ENCODE measurements at regions not wholly inside any gene's neighbourhood (a gene's known extent, or its start where the extent isn't known, plus 50 kb on each side); places are given as distances from the start of the nearest gene placed in this dataset.

- no peak overlapping the region for H3K27ac ChIP-seq (ENCODE audit: control insufficient read depth, insufficient read depth, low read length)
- no peak for DNase-seq (ENCODE audit: low read depth, low spot score)
These were observed 672.2 kb downstream of the GATA3 start for GRCh38 chr10:8726779-8727084.

DNA sequence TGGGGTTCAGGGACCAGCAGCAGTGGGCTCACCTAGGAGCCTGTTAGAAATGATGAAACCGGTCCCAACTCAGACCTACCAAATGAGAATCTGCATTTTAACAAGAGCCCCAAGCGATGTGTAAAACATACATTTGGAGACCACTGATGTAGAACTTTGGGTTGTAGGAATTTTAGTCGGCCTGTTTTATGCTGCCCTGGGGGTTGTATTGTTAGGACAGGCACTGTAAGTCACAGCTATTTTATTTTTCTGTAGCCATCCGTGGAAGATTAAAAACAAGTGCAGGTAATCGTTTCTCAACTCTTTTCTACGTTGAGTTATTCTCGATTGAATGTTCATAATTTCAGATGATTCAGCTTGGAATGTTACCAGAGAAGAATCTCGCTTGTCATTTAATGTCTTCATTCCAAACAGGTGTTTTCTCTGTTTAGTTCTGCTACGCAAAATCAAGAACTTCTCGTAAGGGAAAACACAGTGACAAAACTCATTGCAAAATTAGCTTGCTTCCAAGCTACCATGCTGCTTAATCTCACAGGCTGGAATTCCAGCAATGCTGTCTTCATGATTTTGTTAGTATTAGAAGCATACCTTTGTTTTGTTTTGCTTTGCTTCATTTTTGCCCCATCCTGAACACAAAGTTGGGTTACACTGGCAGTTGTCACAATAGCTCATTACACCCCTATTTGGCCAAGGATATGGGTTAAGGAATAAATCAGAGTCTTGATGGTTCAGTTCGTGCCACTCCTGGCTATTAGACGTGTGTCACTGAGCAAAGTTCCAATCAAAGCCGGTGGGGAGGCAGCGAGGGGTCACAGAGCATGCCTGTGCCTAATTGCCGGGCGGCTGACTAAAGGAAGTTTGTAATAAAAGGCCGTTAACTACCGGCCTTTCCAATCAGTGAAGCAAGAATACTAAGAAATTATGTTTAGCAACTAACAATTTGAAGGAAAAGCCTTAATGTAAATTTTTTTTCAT is 676.9 kb downstream of the GATA3 start:
- dilution Hi-C loops (cut with MboI; ENCODE audit: extremely low pct_ligation_motif_present, low sequenced_read_pairs), result no loop called here
- H3K9me1 ChIP-seq (ENCODE audit: control insufficient read depth, extremely low read depth, insufficient read depth, low read length), result no peaks in the 10 kb centered on the region
- H3K4me1 ChIP-seq (ENCODE audit: control insufficient read depth, extremely low read depth, insufficient read depth, low read length), result no peaks in the 10 kb centered on the region
- no peak for DNase-seq (ENCODE audit: low read depth, low spot score)
- no peaks in the 10 kb centered on the region for H3K27me3 ChIP-seq (ENCODE audit: control insufficient read depth, extremely low read depth, insufficient read depth, low read length)
- H3K36me3 ChIP-seq (ENCODE audit: control insufficient read depth in 2 of 2, extremely low read depth in 1 of 2, insufficient read depth in 2 of 2, low read length in 2 of 2), result no peaks in the 10 kb centered on the region
- no peaks in the 10 kb centered on the region for H3K9me3 ChIP-seq (ENCODE audit: control insufficient read depth, low read depth, low read length)
- no peaks in the 10 kb centered on the region for H3K79me2 ChIP-seq (ENCODE audit: control insufficient read depth, insufficient read depth, low read length)
- no peak overlapping the region for H3K4me2 ChIP-seq (ENCODE audit: control insufficient read depth, extremely low read depth, insufficient read depth, low read depth, low read length)
- no peak overlapping the region for H3K4me3 ChIP-seq (ENCODE audit: control insufficient read depth in 2 of 3, extremely low read depth in 1 of 3, insufficient read depth in 2 of 3, low read depth in 1 of 3, low read length in 3 of 3)
- no peak overlapping the region for H3K9ac ChIP-seq (ENCODE audit: control insufficient read depth, extremely low read depth, insufficient read depth, low read length)
- no peak for FAIRE-seq
- H2AFZ ChIP-seq (ENCODE audit: control insufficient read depth, low read length), result no peak overlapping the region
- H4K20me1 ChIP-seq (ENCODE audit: control insufficient read depth, extremely low read depth, insufficient read depth, low read length), result no peaks in the 10 kb centered on the region
- no peak for TF ChIP-seq EZH2 (IDR thresholded peaks at IDR 0.05; ENCODE audit: low read length)
- TF ChIP-seq, protein P1, sequence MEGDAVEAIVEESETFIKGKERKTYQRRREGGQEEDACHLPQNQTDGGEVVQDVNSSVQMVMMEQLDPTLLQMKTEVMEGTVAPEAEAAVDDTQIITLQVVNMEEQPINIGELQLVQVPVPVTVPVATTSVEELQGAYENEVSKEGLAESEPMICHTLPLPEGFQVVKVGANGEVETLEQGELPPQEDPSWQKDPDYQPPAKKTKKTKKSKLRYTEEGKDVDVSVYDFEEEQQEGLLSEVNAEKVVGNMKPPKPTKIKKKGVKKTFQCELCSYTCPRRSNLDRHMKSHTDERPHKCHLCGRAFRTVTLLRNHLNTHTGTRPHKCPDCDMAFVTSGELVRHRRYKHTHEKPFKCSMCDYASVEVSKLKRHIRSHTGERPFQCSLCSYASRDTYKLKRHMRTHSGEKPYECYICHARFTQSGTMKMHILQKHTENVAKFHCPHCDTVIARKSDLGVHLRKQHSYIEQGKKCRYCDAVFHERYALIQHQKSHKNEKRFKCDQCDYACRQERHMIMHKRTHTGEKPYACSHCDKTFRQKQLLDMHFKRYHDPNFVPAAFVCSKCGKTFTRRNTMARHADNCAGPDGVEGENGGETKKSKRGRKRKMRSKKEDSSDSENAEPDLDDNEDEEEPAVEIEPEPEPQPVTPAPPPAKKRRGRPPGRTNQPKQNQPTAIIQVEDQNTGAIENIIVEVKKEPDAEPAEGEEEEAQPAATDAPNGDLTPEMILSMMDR (optimal IDR thresholded peaks at IDR 0.05 in 1 of 3, IDR thresholded peaks at IDR 0.05 in 1 of 3, conservative IDR thresholded peaks at IDR 0.05 in 1 of 3; ENCODE audit: extremely low read depth in 1 of 3, insufficient read depth in 2 of 3, low read length in 3 of 3), result no peak
- H3K27ac ChIP-seq (ENCODE audit: control insufficient read depth, insufficient read depth, low read length), result no peak overlapping the region

More at GRCh38 chr10:8726779-8727084, 672.2 kb downstream of the GATA3 start:
- TF ChIP-seq, protein P1 (optimal IDR thresholded peaks at IDR 0.05 in 1 of 3, IDR thresholded peaks at IDR 0.05 in 1 of 3, conservative IDR thresholded peaks at IDR 0.05 in 1 of 3; ENCODE audit: extremely low read depth in 1 of 3, insufficient read depth in 2 of 3, low read length in 3 of 3), result no peak
- Histone ChIP-seq H2AFZ (ENCODE audit: control insufficient read depth, low read length) (peak overlapping the region; percentile 13), H3K79me2 (ENCODE audit: control insufficient read depth, insufficient read depth, low read length) (no peaks in the 10 kb centered on the region), H3K4me1 (ENCODE audit: control insufficient read depth, extremely low read depth, insufficient read depth, low read length) (no peaks in the 10 kb centered on the region), H3K4me2 (ENCODE audit: control insufficient read depth, extremely low read depth, insufficient read depth, low read depth, low read length) (no peak overlapping the region), H3K36me3 (ENCODE audit: control insufficient read depth in 2 of 2, extremely low read depth in 1 of 2, insufficient read depth in 2 of 2, low read length in 2 of 2) (no peaks in the 10 kb centered on the region), H3K9ac (ENCODE audit: control insufficient read depth, extremely low read depth, insufficient read depth, low read length) (no peak overlapping the region), H4K20me1 (ENCODE audit: control insufficient read depth, extremely low read depth, insufficient read depth, low read length) (no peaks in the 10 kb centered on the region), H3K27me3 (ENCODE audit: control insufficient read depth, extremely low read depth, insufficient read depth, low read length) (no peaks in the 10 kb centered on the region), H3K9me3 (ENCODE audit: control insufficient read depth, low read depth, low read length) (no peaks in the 10 kb centered on the region), H3K9me1 (ENCODE audit: control insufficient read depth, extremely low read depth, insufficient read depth, low read length) (no peaks in the 10 kb centered on the region), H3K4me3 (ENCODE audit: control insufficient read depth in 2 of 3, extremely low read depth in 1 of 3, insufficient read depth in 2 of 3, low read depth in 1 of 3, low read length in 3 of 3) (no peak overlapping the region)
- dilution Hi-C loops (cut with MboI; ENCODE audit: extremely low pct_ligation_motif_present, low sequenced_read_pairs), result no loop called here
- peak; percentile 26 for FAIRE-seq
